Loucy (cell line): ENCODE measurements at regions not wholly inside any gene's neighbourhood (a gene's known extent, or its start where the extent isn't known, plus 50 kb on each side); places are given as distances from the start of the nearest gene placed in this dataset.
A peak's percentile ranks its signal among the peaks of the same experiment; 100 is the strongest.

Experiments
- H2AFZ ChIP-seq: fragments of 200-600 bp; sonication (generic); 2 replicates; pipeline ENCODE4 v1.6.0; 2016; ENCODE audit warnings: antibody characterized with exemption, mild to moderate bottlenecking, low read length, moderate library complexity
- H3F3A ChIP-seq: fragments of 200-600 bp; 2 replicates; pipeline ENCODE4 v1.6.0; 2016; ENCODE audit warnings: antibody characterized with exemption, low read depth, mild to moderate bottlenecking
- H3K27me3 ChIP-seq: fragments of 200-600 bp; sonication (generic); 2 replicates; pipeline ENCODE4 v1.6.1; 2014; ENCODE audit warnings: low read length, mild to moderate bottlenecking; ENCODE audit not compliant: insufficient read depth, poor library complexity, severe bottlenecking
- H3K36me3 ChIP-seq: fragments of 200-600 bp; sonication (generic); 2 replicates; pipeline ENCODE4 v1.6.1; 2016; ENCODE audit warnings: low read length; ENCODE audit not compliant: insufficient read depth
- H3K4me1 ChIP-seq: fragments of 200-600 bp; sonication (generic); 2 replicates; pipeline ENCODE4 v1.5.1; 2014; ENCODE audit warnings: low read length, mild to moderate bottlenecking; ENCODE audit not compliant: insufficient read depth, poor library complexity, severe bottlenecking
- H3K4me2 ChIP-seq: fragments of 200-600 bp; sonication (generic); 2 replicates; pipeline ENCODE4 v1.6.0; 2014; ENCODE audit warnings: antibody characterized with exemption, low read length, low read depth, mild to moderate bottlenecking; ENCODE audit not compliant: poor library complexity, severe bottlenecking
- H3K4me3 ChIP-seq: fragments of 200-600 bp; sonication (generic); 2 replicates; pipeline ENCODE4 v1.5.1; 2014; ENCODE audit warnings: low read length, mild to moderate bottlenecking, mixed read lengths; ENCODE audit not compliant: poor library complexity, severe bottlenecking
- H3K79me2 ChIP-seq: fragments of 200-600 bp; sonication (generic); 2 replicates; pipeline ENCODE4 v1.6.1; 2014; ENCODE audit warnings: low read length; ENCODE audit not compliant: insufficient read depth
- H3K9ac ChIP-seq: fragments of 200-600 bp; sonication (generic); 2 replicates; pipeline ENCODE4 v1.6.0; 2014; ENCODE audit warnings: mild to moderate bottlenecking, low read depth, low read length, moderate library complexity; ENCODE audit not compliant: poor library complexity, severe bottlenecking
- H3K9me2 ChIP-seq: fragments of 200-600 bp; sonication (generic); replicated peaks from 2 replicates; pipeline ENCODE4 v1.6.1; 2016; ENCODE audit warnings: low read depth, low read length, mixed read lengths
- H3K9me3 ChIP-seq: fragments of 200-600 bp; sonication (generic); 2 replicates; pipeline ENCODE4 v1.6.1; 2014; ENCODE audit warnings: mild to moderate bottlenecking, antibody characterized with exemption, low read length, low read depth; ENCODE audit not compliant: insufficient read depth
- H4K20me1 ChIP-seq: fragments of 200-600 bp; sonication (generic); 2 replicates; pipeline ENCODE4 v1.6.0; 2014; ENCODE audit warnings: antibody characterized with exemption, low read length, mild to moderate bottlenecking; ENCODE audit not compliant: insufficient read depth, poor library complexity, severe bottlenecking
- CTCF ChIP-seq: fragments of 200-600 bp; sonication (generic); conservative IDR thresholded peaks from 2 replicates; pipeline ENCODE4 v1.5.1; 2014; ENCODE audit warnings: mild to moderate bottlenecking, antibody characterized with exemption, low read length
- EZH2phosphoT487 ChIP-seq: fragments of 200-600 bp; IDR thresholded peaks from 2 replicates; pipeline ENCODE4 v1.6.1; 2018; ENCODE audit warnings: antibody characterized with exemption, mild to moderate bottlenecking, moderate library complexity, borderline replicate concordance

GRCh38 chr2:74042606-74043005 lies 57.9 kb downstream of the TET3 start:
- Histone ChIP-seq H3K9ac (no peak overlapping the region), H3K4me1 (peaks cover 61% of the 10 kb centered on the region), H3K27me3 (no peaks in the 10 kb centered on the region), H3K79me2 (peaks cover 99% of the 10 kb centered on the region), H3K4me3 (no peak overlapping the region), H3K36me3 (peaks cover 20% of the 10 kb centered on the region; the same call in 1 of the 2 replicates), H4K20me1 (peaks cover 55% of the 10 kb centered on the region), H3F3A (0 out of 2 replicates have a peak, but pooled peaks cover 5% of the 10 kb centered on the region), H3K9me3 (no peaks in the 10 kb centered on the region), H3K9me2 (no peaks in the 10 kb centered on the region), H3K4me2 (no peak overlapping the region), H2AFZ (no peak overlapping the region)
- no peak for TF ChIP-seq CTCF
- TF ChIP-seq EZH2phosphoT487, result no peak

GRCh38 chr2:74043345-74044329 lies 58.9 kb downstream of the TET3 start:
- Histone ChIP-seq H3K9ac (no peak overlapping the region), H3K4me1 (peaks cover 51% of the 10 kb centered on the region), H3K4me2 (peak overlapping the region; percentile 8), H3K9me2 (no peaks in the 10 kb centered on the region), H3K79me2 (peaks cover 99% of the 10 kb centered on the region), H3K36me3 (peaks cover 30% of the 10 kb centered on the region; the same call in 1 of the 2 replicates), H3F3A (0 out of 2 replicates have a peak, but pooled peaks cover 5% of the 10 kb centered on the region), H3K9me3 (no peaks in the 10 kb centered on the region), H4K20me1 (peaks cover 44% of the 10 kb centered on the region), H3K4me3 (no peak overlapping the region), H2AFZ (no peak overlapping the region), H3K27me3 (no peaks in the 10 kb centered on the region)
- TF ChIP-seq CTCF (no peak), EZH2phosphoT487 (no peak)

GRCh38 chr2:74044999-74045398 lies 60.3 kb downstream of the TET3 start:
- Histone ChIP-seq H3K9ac (no peak overlapping the region), H3K9me2 (no peaks in the 10 kb centered on the region), H4K20me1 (peaks cover 36% of the 10 kb centered on the region), H3K36me3 (peaks cover 44% of the 10 kb centered on the region; the same call in 1 of the 2 replicates), H3K9me3 (no peaks in the 10 kb centered on the region), H3K79me2 (peaks cover 99% of the 10 kb centered on the region), H3K4me1 (peaks cover 42% of the 10 kb centered on the region), H3K4me3 (no peak overlapping the region), H3K27me3 (no peaks in the 10 kb centered on the region), H3F3A (0 out of 2 replicates have a peak, but pooled peaks cover 5% of the 10 kb centered on the region), H2AFZ (no peak overlapping the region), H3K4me2 (no peak overlapping the region)
- no peak for TF ChIP-seq EZH2phosphoT487
- no peak for TF ChIP-seq CTCF
